NCI-H2196 treated with DMSO at 0.1 percent for 48 hours (cell line): ENCODE measurements at regions not wholly inside any gene's neighbourhood (a gene's known extent, or its start where the extent isn't known, plus 50 kb on each side); places are given as distances from the start of the nearest gene placed in this dataset.
"Not testable (repeated sequence)": the region's sequence is repeated elsewhere in the genome, so short reads cannot be mapped to it uniquely, and the experiment has no call there.

ENCODE experiments used
- DNase-seq: peaks from one replicate; lab custom pipeline; 2025; ENCODE audit not compliant: unreplicated experiment; lab: John Stamatoyannopoulos, UW

- DNase-seq: no peak
Measured at GRCh38 chr1:182331387-182331786, 60.2 kb downstream of the GLUL start.

- DNase-seq: no peak
Measured at GRCh38 chr1:182330303-182330702, 61.3 kb downstream of the GLUL start.

- no peak for DNase-seq
Measured at GRCh38 chr1:182329471-182329870, 62.1 kb downstream of the GLUL start.

GRCh38 chr1:182328591-182328990 is 63.0 kb downstream of the GLUL start:
- DNase-seq: no peak

GRCh38 chr1:182325339-182325738 is 66.3 kb downstream of the GLUL start:
- no peak for DNase-seq

GRCh38 chr1:182321532-182321931 is 70.1 kb downstream of the GLUL start:
- not testable (repeated sequence) for DNase-seq

GRCh38 chr1:182317611-182318161 is 73.9 kb downstream of the GLUL start:
- DNase-seq: peak; percentile 44

GRCh38 chr1:182316454-182316853 is 75.1 kb downstream of the GLUL start:
- DNase-seq: not testable (repeated sequence)

- DNase-seq: no peak
Measured at GRCh38 chr1:182315167-182315556, 76.4 kb downstream of the GLUL start.

GRCh38 chr1:182309631-182310351 is 81.8 kb downstream of the GLUL start:
- DNase-seq: no peak

GRCh38 chr1:182308826-182309225 is 82.8 kb downstream of the GLUL start:
- no peak for DNase-seq

- not testable (repeated sequence) for DNase-seq
Measured at GRCh38 chr1:182307486-182307885, 84.1 kb downstream of the GLUL start.

- DNase-seq: no peak
Measured at GRCh38 chr1:182305861-182306260, 85.7 kb downstream of the GLUL start.

GRCh38 chr1:182304627-182305026 is 87.0 kb downstream of the GLUL start:
- DNase-seq: no peak

- no peak for DNase-seq
Measured at GRCh38 chr1:182304218-182304617, 87.4 kb downstream of the GLUL start.

- no peak for DNase-seq
Measured at GRCh38 chr1:182303778-182304177, 87.8 kb downstream of the GLUL start.

- DNase-seq: no peak
Measured at GRCh38 chr1:182301467-182302198, 90.0 kb downstream of the GLUL start.

- DNase-seq: no peak
Measured at GRCh38 chr1:182301026-182301436, 90.6 kb downstream of the GLUL start.

GRCh38 chr1:182299728-182300616 is 91.6 kb downstream of the GLUL start:
- DNase-seq: no peak

- not testable (repeated sequence) for DNase-seq
Measured at GRCh38 chr1:182299054-182299727, 92.4 kb downstream of the GLUL start.

- no peak for DNase-seq
Measured at GRCh38 chr1:182297335-182297734, 94.3 kb downstream of the GLUL start.
